HG03439 (cell line): ENCODE measurements at regions not wholly inside any gene's neighbourhood (a gene's known extent, or its start where the extent isn't known, plus 50 kb on each side); places are given as distances from the start of the nearest gene placed in this dataset.

Experiments
- ATAC-seq: cut with Tn5 transposase; IDR thresholded peaks from one replicate; pipeline ENCODE4 v1.9.1; 2021; ENCODE audit warnings: mild to moderate bottlenecking, moderate library complexity; ENCODE audit not compliant: unreplicated experiment

GRCh38 chr12:88955531-88955930 lies 375.3 kb upstream of the KITLG start:
- no peak for ATAC-seq

GRCh38 chr12:88953029-88953586 lies 372.8 kb upstream of the KITLG start:
- no peak for ATAC-seq

DNA sequence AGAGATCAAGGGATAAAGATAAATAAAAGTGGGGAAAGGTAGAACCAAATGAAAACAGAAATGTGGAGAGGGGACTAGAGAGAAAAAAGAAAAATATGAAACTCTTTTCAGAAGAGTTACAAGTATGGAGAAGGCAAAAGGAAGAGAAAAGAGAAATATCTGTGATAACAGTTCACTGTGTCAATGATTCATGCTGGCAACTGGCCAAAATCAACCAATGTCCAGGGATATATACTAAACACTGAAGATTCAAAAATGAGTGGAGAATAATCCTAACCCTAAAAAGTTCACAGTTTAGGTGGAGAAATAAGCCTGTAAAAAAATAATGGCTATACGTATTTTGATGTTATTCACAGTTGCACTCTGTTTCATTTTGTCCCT lies 372.3 kb upstream of the KITLG start:
- ATAC-seq, result no peak

DNA sequence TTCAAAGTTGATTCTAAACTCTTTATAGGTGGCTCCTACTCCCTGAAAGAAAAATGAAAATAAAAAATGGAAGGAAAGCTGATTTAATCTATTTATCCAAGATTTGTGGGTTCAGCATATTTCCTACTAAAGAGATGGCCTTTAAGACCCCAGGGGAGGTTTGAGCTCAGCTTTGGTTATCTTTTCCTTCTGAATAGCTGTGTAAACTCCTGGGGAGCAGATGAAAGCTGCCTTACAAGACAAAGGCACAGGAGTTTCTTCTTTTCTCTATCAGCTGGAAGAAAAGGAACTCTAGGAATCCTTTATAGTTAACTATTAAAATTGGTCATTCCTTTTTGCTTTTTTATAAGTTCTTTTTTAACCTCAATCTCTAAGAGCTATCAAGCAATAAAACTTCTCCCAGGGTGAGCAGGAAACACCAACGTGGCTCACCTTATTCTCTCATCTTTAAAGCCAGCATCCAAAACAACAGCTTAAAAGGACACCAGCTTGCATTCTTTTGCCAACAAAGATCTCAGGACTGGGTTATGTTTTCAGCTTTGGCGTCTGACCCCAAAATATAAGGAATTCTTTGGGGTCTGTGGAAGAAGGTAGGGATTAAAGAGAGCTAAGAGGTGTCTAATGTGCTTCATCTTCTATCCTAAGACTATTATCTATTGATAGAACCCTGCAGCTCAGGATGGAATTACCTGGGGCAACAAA lies 371.7 kb upstream of the KITLG start:
- no peak for ATAC-seq

GRCh38 chr12:88951177-88951576 lies 370.9 kb upstream of the KITLG start:
- no peak for ATAC-seq

GRCh38 chr12:88947486-88948043 lies 367.3 kb upstream of the KITLG start:
- no peak for ATAC-seq

DNA sequence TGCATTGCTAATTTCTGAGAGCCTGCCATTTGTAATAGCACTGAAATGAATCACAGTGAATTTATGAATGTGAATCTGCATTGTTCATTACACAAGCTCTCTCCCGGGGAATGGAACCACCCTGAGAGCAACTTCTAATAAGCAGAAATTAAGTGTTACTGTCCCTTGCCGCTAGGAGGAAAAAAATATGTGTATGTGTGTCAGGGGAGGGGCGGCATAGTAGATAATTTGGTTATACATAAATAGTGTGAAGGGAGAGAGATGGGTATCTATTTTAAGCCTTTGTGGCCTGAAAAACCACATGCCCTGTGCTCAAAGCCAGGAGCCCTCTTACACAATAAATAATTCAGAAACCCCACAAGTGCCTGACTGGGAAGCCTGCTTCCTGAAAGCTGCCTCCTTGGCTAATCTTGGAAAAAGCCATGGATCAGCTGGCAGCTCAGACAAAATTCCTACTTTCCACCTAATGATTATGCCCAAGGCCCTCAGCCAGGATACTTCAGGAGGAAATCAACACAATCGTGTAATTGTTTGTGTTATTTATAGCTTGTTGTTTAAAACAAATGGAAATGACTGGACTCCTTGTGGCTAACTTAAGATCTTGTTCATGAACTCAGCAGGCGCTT lies 366.2 kb upstream of the KITLG start:
- ATAC-seq, result no peak

DNA sequence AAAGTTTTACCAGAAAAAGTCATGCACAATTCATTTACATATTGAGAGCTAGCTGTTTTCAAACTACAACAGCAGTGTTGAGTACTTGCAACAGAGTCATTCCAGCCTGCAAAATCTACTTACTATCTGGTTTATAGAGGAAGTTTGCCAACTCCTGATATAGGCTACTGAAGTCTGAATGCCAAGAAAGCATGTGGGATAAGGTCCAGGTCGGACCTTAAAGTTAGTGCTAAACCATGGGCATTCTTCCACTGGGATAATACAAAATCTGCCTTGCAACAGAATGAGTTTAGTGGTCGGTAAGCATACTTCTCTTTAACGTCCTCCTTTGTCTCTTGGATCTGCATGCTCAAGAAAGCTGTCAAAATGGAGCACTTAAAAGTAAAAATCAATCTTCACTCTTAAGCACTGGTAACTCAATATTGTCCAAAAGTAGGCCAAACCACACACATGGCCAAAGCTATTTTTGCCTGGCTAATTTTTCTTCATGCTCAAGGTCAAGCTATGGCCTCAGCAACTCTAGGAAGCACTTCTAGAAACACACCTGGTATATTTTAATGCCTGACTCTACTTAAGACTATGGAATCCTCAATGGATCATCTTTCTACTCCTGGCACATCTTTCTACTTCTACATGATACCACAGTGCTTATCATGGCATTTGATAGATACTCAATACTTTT lies 364.9 kb upstream of the KITLG start:
- ATAC-seq, result no peak

- no peak for ATAC-seq
Measured at GRCh38 chr12:88944397-88944796, 364.1 kb upstream of the KITLG start.

DNA sequence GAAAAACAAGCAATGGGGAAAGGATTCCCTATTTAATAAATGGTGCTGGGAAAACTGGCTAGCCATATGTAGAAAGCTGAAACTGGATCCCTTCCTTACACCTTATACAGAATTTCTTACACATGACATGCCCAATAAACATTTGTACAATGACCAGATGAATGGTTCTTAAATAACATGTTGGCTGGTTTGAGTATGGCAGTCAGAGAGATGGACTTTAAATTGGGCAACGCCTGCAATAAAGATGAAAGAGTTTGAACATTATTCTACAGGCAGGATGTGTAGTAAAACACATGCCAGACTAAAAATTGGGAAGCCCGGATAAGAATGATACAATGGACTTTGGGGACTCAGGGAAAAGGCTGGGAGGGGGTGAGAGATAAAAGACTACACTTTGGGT lies 360.6 kb upstream of the KITLG start:
- ATAC-seq, result no peak

DNA sequence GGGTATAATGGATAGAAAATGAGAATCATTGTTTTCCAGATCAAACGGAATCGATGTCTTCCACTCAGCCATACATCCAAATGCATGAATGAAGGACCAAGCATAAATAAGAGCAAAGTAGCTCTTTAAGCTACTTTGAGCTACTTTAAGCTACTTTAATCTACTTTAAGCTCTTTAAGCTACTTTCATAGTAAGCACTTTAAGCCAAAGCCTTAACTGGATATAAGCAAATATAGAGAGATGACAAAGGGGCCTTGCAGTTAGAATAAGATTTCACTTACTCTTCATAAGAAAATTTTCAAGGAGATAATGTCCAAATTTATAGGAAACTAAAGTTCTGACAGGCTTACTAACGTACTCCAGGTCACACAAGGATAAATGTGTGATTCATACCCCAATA lies 355.6 kb upstream of the KITLG start:
- ATAC-seq, result no peak

- ATAC-seq, result no peak
Measured at GRCh38 chr12:88934163-88934747, 354.0 kb upstream of the KITLG start.

- ATAC-seq, result no peak
Measured at GRCh38 chr12:88932457-88932856, 352.2 kb upstream of the KITLG start.

- no peak for ATAC-seq
Measured at GRCh38 chr12:88931598-88931997, 351.3 kb upstream of the KITLG start.

DNA sequence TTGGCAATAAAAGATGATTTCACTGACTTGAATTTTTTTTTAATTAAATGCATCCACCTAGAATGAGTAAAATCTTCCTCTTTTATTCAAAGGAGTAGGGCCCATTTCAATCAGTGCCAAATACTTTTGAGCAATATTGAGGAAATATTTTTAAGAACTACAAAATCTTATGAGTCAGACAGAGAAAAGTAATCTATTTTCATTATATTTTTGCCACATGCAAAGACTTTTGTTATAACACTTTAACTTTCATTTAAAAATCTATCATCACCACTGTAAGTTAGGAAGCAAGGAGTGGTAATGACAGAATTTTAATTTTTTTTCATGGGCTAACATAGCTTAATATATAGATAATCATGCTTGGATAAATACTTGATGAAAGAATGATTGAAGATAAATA lies 345.2 kb upstream of the KITLG start:
- ATAC-seq, result no peak

- ATAC-seq, result no peak
Measured at GRCh38 chr12:88924162-88924561, 343.9 kb upstream of the KITLG start.

GRCh38 chr12:88923631-88924030 lies 343.4 kb upstream of the KITLG start:
- no peak for ATAC-seq

GRCh38 chr12:88922816-88923215 lies 342.5 kb upstream of the KITLG start:
- ATAC-seq, result no peak

- ATAC-seq, result no peak
Measured at GRCh38 chr12:88921890-88922532, 341.7 kb upstream of the KITLG start.

- ATAC-seq, result no peak
Measured at GRCh38 chr12:88921434-88921833, 341.2 kb upstream of the KITLG start.

GRCh38 chr12:88918161-88918560 lies 337.9 kb upstream of the KITLG start:
- ATAC-seq, result no peak
